ENCODE measurements at regions not wholly inside any gene's neighbourhood (a gene's known extent, or its start where the extent isn't known, plus 50 kb on each side); places are given as distances from the start of the nearest gene placed in this dataset.

DNA sequence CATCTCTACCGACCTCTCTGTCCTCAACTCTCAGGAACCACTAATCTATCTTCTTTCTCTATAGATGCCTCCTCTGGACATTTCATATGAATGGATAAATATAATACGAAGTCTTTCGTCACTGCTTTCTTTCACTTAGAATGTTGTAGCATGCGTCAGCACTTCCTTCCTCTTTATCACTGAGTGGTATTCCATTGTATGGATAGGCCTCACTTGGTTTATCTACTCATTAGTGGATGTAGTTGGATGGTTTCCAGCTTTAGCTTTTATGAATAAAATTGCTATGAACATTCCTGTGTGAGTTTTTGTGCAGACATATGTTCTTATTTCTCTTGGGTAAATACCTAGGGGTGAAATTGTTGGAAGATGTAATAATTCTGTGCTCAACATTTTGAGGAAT lies 528.2 kb upstream of the FAT1 start:
- Histone ChIP-seq H3K9ac (no peak overlapping the region), H3K4me2 (peak overlapping the region in 2 of 11 experiments; percentile 10 to 14; a peak in 2 of 22 replicates)

GRCh38 chr4:187256897-187257296 lies 533.2 kb upstream of the FAT1 start:
- Histone ChIP-seq H3K27ac (no peak overlapping the region), H3K9me3 (replicated peaks in 1 of 11) (peaks cover 0 to 3% (median 0%) of the 10 kb centered on the region in 11 experiments; a peak in 2 of 22 replicates)
- no peak for TF ChIP-seq Cebpa-rat (IDR thresholded peaks at IDR 0.05)

More for the DNA sequence above, 528.2 kb upstream of the FAT1 start:
- no peaks in the 10 kb centered on the region for H4K20me1 ChIP-seq
- H3K9me3 ChIP-seq (replicated peaks in 1 of 11), result peaks cover 0 to 3% (median 0%) of the 10 kb centered on the region in 11 experiments; a peak in 2 of 22 replicates
- no peak for TF ChIP-seq Cebpa-rat (IDR thresholded peaks at IDR 0.05)
- H3K4me3 ChIP-seq, result no peak overlapping the region
- no peaks in the 10 kb centered on the region for H3K27me3 ChIP-seq
- no peak overlapping the region for H3K27ac ChIP-seq
- H3K4me1 ChIP-seq, result peaks cover 0 to 8% (median 2%) of the 10 kb centered on the region in 10 experiments; a peak in 5 of 20 replicates
- no peaks in the 10 kb centered on the region for H3K36me3 ChIP-seq

GRCh38 chr4:187258651-187259401 lies 535.2 kb upstream of the FAT1 start:
- H3K4me2 ChIP-seq, result no peak overlapping the region
- no peak overlapping the region for H3K4me3 ChIP-seq
- no peak overlapping the region for H3K9ac ChIP-seq
- H4K20me1 ChIP-seq, result no peaks in the 10 kb centered on the region
- TF ChIP-seq Cebpa-rat (IDR thresholded peaks at IDR 0.05), result no peak
- H3K27me3 ChIP-seq, result no peaks in the 10 kb centered on the region
- no peak overlapping the region for H3K27ac ChIP-seq
- H3K4me1 ChIP-seq, result peaks cover 0 to 7% (median 2%) of the 10 kb centered on the region in 10 experiments; a peak in 4 of 20 replicates
- H3K36me3 ChIP-seq, result no peaks in the 10 kb centered on the region
- H3K9me3 ChIP-seq (replicated peaks in 1 of 11), result peaks cover 0 to 3% (median 0%) of the 10 kb centered on the region in 11 experiments; a peak in 1 of 22 replicates

More at GRCh38 chr4:187256897-187257296, 533.2 kb upstream of the FAT1 start:
- Histone ChIP-seq H3K4me3 (no peak overlapping the region), H3K9ac (no peak overlapping the region), H3K27me3 (no peaks in the 10 kb centered on the region), H3K4me2 (no peak overlapping the region), H4K20me1 (no peaks in the 10 kb centered on the region), H3K36me3 (no peaks in the 10 kb centered on the region), H3K4me1 (peaks cover 0 to 7% (median 4%) of the 10 kb centered on the region in 10 experiments; a peak in 8 of 20 replicates)

DNA sequence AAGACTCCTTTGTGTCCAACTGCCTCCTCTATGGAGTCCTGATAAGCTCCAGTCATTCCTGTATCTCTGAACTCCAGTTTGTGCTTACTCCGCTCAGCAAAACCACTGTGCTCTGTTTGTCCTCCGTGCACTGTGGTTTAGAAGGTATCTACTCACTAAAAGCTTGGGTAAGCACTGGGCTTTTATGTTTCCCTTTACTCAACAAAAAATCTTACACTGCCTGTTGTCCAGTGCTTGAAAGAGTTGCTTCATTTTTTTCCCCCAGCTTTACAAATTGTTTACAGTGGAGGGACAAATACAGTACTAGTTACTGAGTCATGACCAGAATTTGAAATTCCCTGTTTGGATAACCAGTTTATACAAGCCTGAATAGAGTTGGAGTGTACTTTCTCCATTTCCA lies 545.3 kb upstream of the FAT1 start:
- Histone ChIP-seq H3K27me3 (no peaks in the 10 kb centered on the region), H3K4me1 (no peaks in the 10 kb centered on the region), H4K20me1 (no peaks in the 10 kb centered on the region), H3K9me3 (replicated peaks in 1 of 11) (no peaks in the 10 kb centered on the region), H3K4me2 (no peak overlapping the region), H3K9ac (no peak overlapping the region), H3K36me3 (no peaks in the 10 kb centered on the region), H3K4me3 (no peak overlapping the region), H3K27ac (no peak overlapping the region)
- no peak for TF ChIP-seq Cebpa-rat (IDR thresholded peaks at IDR 0.05)

DNA sequence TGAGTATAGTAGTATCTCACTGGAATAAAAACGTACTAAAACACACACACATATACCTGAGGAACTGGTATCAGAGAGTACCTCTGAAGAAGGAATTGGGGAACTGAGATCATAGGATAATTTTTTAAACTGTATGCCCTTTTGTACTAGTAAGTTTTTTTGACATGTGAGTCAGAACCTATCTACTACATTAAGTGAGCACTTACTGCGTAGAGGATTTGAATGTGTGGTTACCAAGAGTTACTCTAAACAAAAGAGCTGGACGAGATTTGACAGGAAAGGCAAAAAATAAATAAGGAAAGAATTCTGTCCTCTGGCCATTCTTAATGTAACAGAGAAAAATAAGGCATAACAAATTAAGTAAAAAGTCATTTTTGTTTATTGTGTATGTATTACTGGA lies 546.5 kb upstream of the FAT1 start:
- Histone ChIP-seq H3K9me3 (replicated peaks in 1 of 11) (no peaks in the 10 kb centered on the region), H3K36me3 (no peaks in the 10 kb centered on the region), H3K9ac (no peak overlapping the region), H3K4me2 (no peak overlapping the region), H3K4me1 (no peaks in the 10 kb centered on the region), H4K20me1 (no peaks in the 10 kb centered on the region), H3K4me3 (no peak overlapping the region), H3K27ac (no peak overlapping the region), H3K27me3 (no peaks in the 10 kb centered on the region)
- TF ChIP-seq Cebpa-rat (IDR thresholded peaks at IDR 0.05), result no peak

- no peaks in the 10 kb centered on the region for H3K27me3 ChIP-seq
- H3K4me3 ChIP-seq, result no peak overlapping the region
- no peak overlapping the region for H3K4me2 ChIP-seq
- no peaks in the 10 kb centered on the region for H3K9me3 ChIP-seq (replicated peaks in 1 of 11)
- no peak overlapping the region for H3K27ac ChIP-seq
- no peaks in the 10 kb centered on the region for H3K36me3 ChIP-seq
- no peaks in the 10 kb centered on the region for H3K4me1 ChIP-seq
- no peaks in the 10 kb centered on the region for H4K20me1 ChIP-seq
- no peak for TF ChIP-seq Cebpa-rat (IDR thresholded peaks at IDR 0.05)
- no peak overlapping the region for H3K9ac ChIP-seq
Measured at GRCh38 chr4:187271848-187272247, 548.2 kb upstream of the FAT1 start.

- H3K27me3 ChIP-seq, result no peaks in the 10 kb centered on the region
- H3K4me3 ChIP-seq, result no peak overlapping the region
- H3K36me3 ChIP-seq, result no peaks in the 10 kb centered on the region
- TF ChIP-seq Cebpa-rat (IDR thresholded peaks at IDR 0.05), result no peak
- no peak overlapping the region for H3K9ac ChIP-seq
- no peaks in the 10 kb centered on the region for H3K4me1 ChIP-seq
- H3K9me3 ChIP-seq (replicated peaks in 1 of 11), result no peaks in the 10 kb centered on the region
- no peak overlapping the region for H3K27ac ChIP-seq
- no peaks in the 10 kb centered on the region for H4K20me1 ChIP-seq
- no peak overlapping the region for H3K4me2 ChIP-seq
Measured at GRCh38 chr4:187274153-187274552, 550.5 kb upstream of the FAT1 start.

DNA sequence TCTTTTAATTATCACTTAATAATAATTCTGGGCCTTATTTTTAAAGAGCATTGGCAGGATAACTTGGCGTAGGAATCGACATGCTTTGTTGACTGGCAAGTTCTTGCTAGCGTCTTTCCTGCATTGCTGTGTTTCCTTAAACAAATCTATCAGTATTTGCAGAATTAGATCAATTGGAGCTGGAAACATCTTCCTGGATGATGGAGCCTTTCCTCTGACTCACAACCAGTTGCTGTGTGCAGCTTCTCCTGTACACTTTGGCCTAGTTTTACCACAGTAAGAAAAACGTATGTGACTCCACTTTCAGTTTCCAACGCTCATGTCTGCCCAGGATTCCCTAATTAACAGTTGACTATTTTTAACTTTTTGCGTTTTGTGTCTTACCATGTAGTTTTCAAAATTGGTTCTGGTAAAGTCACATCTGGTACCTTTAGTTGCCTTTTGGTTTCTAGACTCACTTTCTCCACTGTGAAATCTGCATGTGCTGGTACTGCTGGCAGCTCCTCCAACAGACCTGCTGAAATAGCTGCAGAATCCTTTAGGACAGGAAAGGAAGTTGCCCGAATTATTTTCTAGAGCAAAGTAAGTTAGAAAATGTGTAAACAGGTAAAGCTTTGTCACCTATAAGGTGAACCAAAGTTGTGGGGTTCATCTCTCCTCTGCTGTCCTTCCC lies 553.2 kb upstream of the FAT1 start:
- H3K27ac ChIP-seq, result no peak overlapping the region
- H4K20me1 ChIP-seq, result no peaks in the 10 kb centered on the region
- H3K9me3 ChIP-seq (replicated peaks in 1 of 11), result no peaks in the 10 kb centered on the region
- no peaks in the 10 kb centered on the region for H3K36me3 ChIP-seq
- H3K4me3 ChIP-seq, result no peak overlapping the region
- H3K9ac ChIP-seq, result no peak overlapping the region
- no peak overlapping the region for H3K4me2 ChIP-seq
- TF ChIP-seq Cebpa-rat (IDR thresholded peaks at IDR 0.05), result no peak
- no peaks in the 10 kb centered on the region for H3K27me3 ChIP-seq
- H3K4me1 ChIP-seq, result no peaks in the 10 kb centered on the region

DNA sequence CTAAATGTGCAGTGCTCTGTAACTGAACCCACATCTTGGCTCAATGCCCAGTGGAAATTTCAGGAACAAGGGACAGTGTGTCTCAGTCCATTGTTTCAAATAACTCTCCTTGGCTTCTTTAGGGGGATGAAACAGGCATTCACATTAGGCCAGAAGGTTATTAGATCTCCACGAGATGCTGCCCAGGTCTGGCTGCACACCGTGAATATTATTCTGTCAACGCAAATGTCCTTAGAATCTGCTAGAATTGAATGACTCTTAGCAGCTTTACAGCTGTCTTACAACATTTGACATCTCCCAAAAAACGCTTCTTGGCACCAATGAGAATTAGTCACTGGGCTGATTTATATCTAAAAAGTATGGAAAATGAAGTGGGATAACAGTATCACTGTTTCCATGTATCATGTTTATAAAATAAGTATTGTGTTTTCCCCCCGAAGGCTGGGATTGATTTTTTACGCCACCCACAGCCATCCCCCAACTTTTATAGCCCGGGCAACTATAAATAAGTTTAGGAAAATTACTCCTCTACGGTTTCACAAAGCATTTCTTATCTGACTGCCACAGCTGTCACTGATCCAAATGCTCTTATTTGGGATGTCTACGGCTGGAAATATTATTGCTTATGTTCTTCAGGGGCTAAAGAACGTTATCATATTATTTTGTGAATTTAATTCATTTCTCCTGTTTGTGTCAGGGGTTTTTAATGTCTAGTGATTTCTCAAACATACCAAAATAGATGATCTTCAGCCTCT lies 559.7 kb upstream of the FAT1 start:
- no peak for TF ChIP-seq Cebpa-rat (IDR thresholded peaks at IDR 0.05)
- Histone ChIP-seq H4K20me1 (no peaks in the 10 kb centered on the region), H3K27ac (no peak overlapping the region), H3K4me2 (no peak overlapping the region), H3K36me3 (no peaks in the 10 kb centered on the region), H3K9ac (no peak overlapping the region), H3K9me3 (replicated peaks in 1 of 11) (no peaks in the 10 kb centered on the region), H3K4me1 (peaks cover 0 to 5% (median 0%) of the 10 kb centered on the region in 10 experiments; a peak in 1 of 20 replicates), H3K27me3 (no peaks in the 10 kb centered on the region), H3K4me3 (no peak overlapping the region)

All from BLaER1 treated with 17β-estradiol and CSF1 and Interleukin-3, amounts not matched to agents 10 nM and 100 nM (cell line).